ENCODE measurements at regions not wholly inside any gene's neighbourhood (a gene's known extent, or its start where the extent isn't known, plus 50 kb on each side); places are given as distances from the start of the nearest gene placed in this dataset.
A peak's percentile ranks its signal among the peaks of the same experiment; 100 is the strongest.

- in situ Hi-C loops (cut with MboI; ENCODE audit: low pct_unique_long_range_greater_than_20kb, low sequenced_read_pairs, unreplicated experiment) = no loop called here
- TF ChIP-seq CTCF (IDR thresholded peaks at IDR 0.05; ENCODE audit: extremely low read depth, insufficient read depth, missing control alignments) = no peak
- no peak for DNase-seq (ENCODE audit: low spot score)
Measured at GRCh38 chr1:79885101-79885500, 878.6 kb upstream of the ADGRL4 start.

GRCh38 chr1:79877086-79877485 lies 870.6 kb upstream of the ADGRL4 start:
- no peak for TF ChIP-seq CTCF (IDR thresholded peaks at IDR 0.05; ENCODE audit: extremely low read depth, insufficient read depth, missing control alignments)
- no peak for DNase-seq (ENCODE audit: low spot score)
- in situ Hi-C loops (cut with MboI; ENCODE audit: low pct_unique_long_range_greater_than_20kb, low sequenced_read_pairs, unreplicated experiment) = no loop called here

GRCh38 chr1:79875187-79875586 lies 868.7 kb upstream of the ADGRL4 start:
- in situ Hi-C loops (cut with MboI; ENCODE audit: low pct_unique_long_range_greater_than_20kb, low sequenced_read_pairs, unreplicated experiment) = no loop called here
- no peak for TF ChIP-seq CTCF (IDR thresholded peaks at IDR 0.05; ENCODE audit: extremely low read depth, insufficient read depth, missing control alignments)
- DNase-seq (ENCODE audit: low spot score) = no peak

- no peak for DNase-seq (ENCODE audit: low spot score)
- no peak for TF ChIP-seq CTCF (IDR thresholded peaks at IDR 0.05; ENCODE audit: extremely low read depth, insufficient read depth, missing control alignments)
- in situ Hi-C loops (cut with MboI; ENCODE audit: low pct_unique_long_range_greater_than_20kb, low sequenced_read_pairs, unreplicated experiment) = no loop called here
Measured at GRCh38 chr1:79874289-79874688, 867.8 kb upstream of the ADGRL4 start.

- in situ Hi-C loops (cut with MboI; ENCODE audit: low pct_unique_long_range_greater_than_20kb, low sequenced_read_pairs, unreplicated experiment) = no loop called here
- DNase-seq (ENCODE audit: low spot score) = no peak
- no peak for TF ChIP-seq CTCF (IDR thresholded peaks at IDR 0.05; ENCODE audit: extremely low read depth, insufficient read depth, missing control alignments)
Measured at GRCh38 chr1:79859212-79859948, 852.9 kb upstream of the ADGRL4 start.

GRCh38 chr1:79852004-79852403 lies 845.5 kb upstream of the ADGRL4 start:
- in situ Hi-C loops (cut with MboI; ENCODE audit: low pct_unique_long_range_greater_than_20kb, low sequenced_read_pairs, unreplicated experiment) = no loop called here
- DNase-seq (ENCODE audit: low spot score) = no peak
- peak; percentile 25 for TF ChIP-seq CTCF (IDR thresholded peaks at IDR 0.05; ENCODE audit: extremely low read depth, insufficient read depth, missing control alignments)

Measured in GM13977 (cell line).